GM19238 (cell line): ENCODE measurements at regions not wholly inside any gene's neighbourhood (a gene's known extent, or its start where the extent isn't known, plus 50 kb on each side); places are given as distances from the start of the nearest gene placed in this dataset.

Source experiments
- DNase-seq: peaks from one replicate; pipeline ENCODE4 v3.0.0; 2011; ENCODE audit warnings: low spot score; ENCODE audit not compliant: insufficient read length

DNA sequence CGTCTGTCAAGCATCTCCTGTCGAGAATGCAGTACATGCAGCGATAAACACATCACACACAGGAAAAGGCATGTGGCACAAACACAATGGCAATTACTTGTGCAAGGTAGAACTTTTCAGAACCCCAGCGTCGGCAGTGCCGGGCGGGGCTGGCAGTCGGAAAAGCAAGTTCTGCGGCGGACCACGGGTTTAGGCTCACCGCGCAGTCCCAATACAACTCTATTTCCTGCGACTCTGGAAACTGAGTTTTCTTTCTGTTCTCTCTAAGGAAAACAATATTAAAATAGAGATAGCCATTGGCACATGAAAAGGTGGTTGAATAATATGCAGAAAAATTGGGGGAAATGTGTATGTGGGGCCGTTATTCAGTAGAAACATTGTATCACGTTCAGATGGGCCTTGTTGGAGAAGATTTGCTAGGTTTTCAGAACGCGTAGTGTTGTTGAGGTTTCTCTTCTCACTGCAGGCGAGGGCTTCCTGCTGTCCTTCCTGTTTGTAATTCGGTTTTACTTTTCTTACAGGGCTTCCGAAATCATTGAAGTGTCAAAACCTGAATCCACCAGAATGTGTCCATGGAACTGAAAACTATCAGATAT lies 369.5 kb downstream of the THBS2 start:
- no peak for DNase-seq

- no peak for DNase-seq
These were observed 370.1 kb downstream of the THBS2 start for GRCh38 chr6:168883410-168884049.

- DNase-seq = no peak
These were observed 373.4 kb downstream of the THBS2 start for GRCh38 chr6:168880271-168880670.

DNA sequence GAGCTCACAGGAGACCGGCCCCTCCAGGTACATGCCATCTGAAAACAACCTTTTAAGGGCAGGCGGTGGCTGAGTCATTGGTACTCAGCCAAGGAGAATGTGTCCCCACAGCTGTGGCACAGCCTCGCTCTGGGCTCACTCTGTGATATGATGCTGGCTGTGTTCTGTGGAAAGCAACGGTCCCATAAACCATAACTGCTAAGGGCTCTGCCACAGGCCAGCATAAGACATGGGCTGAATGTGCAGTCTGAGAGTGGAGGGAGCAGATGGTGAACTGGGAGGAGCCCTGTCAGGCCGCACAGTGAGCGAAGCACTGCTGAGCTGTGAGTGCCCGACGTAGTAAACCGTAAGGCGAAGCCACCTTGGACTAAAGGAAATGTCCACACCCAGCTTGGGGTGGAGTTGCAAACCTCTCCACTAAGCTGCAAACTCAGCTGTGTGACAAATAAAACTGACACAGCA lies 375.8 kb downstream of the THBS2 start:
- DNase-seq = no peak

- no peak for DNase-seq
These were observed 376.7 kb downstream of the THBS2 start for GRCh38 chr6:168876956-168877355.

- no peak for DNase-seq
These were observed 377.7 kb downstream of the THBS2 start for GRCh38 chr6:168875811-168876576.

GRCh38 chr6:168874637-168875036 lies 379.0 kb downstream of the THBS2 start:
- DNase-seq = no peak

GRCh38 chr6:168873278-168874190 lies 380.1 kb downstream of the THBS2 start:
- DNase-seq = no peak

DNA sequence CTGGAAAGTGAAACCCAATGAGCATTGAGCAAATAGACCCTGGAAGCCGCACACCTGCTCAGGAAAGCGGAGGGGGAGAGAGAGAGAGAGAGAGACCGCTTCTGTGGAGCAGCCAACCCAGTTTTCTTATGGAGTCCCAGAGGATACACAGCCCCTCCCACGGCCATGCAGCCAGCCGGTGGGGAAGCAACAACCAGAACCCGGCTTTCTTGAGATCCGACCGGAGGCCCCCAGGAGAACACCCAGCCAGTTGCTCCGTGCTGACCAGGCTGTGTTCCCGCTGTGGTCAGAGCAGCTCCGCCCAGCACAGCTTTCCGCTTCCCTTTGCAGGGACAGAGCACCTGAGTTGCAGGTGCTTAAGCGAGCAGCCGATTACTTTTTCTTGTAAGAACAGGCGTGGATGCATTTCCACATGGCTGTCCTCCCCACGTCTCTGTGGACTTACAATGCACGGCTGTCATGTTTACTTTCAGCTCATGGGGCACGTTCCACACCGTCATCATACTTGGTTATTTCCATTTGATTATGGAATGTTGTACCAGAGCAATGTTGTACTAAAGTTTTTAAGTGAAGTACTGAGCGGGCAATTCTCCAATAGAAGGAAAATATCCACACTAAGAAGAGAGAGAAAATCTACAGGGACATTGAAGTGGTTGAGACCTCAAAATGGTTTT lies 381.9 kb downstream of the THBS2 start:
- DNase-seq = no peak

DNA sequence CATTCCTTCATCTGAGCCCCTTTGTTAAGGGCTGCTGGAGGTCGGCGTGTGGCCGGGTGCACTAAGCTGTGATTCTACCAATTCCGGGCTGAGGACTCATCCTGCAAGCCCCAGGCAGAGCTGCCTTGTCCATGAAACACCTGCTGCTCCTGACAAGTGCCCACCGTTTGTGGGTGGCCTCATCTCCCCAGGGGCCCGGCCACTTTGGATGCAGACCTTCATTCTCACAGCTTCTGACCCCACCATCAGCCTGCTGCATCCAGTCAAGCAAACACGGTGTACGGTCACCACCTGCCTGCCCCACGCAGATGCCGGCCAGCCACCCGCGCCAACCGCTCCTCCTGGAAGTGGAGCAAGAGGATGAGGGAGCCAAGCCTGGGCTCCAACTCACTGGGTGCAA lies 382.7 kb downstream of the THBS2 start:
- no peak for DNase-seq

- DNase-seq = no peak
These were observed 386.2 kb downstream of the THBS2 start for GRCh38 chr6:168867247-168868102.

- DNase-seq = no peak
These were observed 387.1 kb downstream of the THBS2 start for GRCh38 chr6:168866534-168866933.

- DNase-seq = no peak
These were observed 388.1 kb downstream of the THBS2 start for GRCh38 chr6:168865522-168865921.

GRCh38 chr6:168864541-168865460 lies 388.8 kb downstream of the THBS2 start:
- no peak for DNase-seq

DNA sequence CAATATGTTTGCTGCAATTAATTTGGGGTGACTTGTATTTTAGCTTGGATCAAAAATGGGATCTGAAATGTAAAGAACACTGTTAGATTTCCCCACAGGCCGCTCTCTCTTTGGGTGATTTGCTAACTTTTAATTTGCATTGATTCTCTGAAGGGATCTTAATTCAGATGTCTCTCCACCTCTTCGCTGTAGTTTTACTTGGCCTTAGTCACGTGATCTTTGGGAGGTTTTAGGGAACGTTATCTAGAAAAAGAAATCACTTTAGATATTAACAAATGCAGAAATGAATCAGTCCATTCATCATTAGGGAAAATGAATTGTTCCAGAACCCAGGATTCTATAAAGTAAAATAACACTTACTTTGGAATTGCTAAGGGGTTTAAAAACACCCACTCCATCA lies 390.2 kb downstream of the THBS2 start:
- no peak for DNase-seq

DNA sequence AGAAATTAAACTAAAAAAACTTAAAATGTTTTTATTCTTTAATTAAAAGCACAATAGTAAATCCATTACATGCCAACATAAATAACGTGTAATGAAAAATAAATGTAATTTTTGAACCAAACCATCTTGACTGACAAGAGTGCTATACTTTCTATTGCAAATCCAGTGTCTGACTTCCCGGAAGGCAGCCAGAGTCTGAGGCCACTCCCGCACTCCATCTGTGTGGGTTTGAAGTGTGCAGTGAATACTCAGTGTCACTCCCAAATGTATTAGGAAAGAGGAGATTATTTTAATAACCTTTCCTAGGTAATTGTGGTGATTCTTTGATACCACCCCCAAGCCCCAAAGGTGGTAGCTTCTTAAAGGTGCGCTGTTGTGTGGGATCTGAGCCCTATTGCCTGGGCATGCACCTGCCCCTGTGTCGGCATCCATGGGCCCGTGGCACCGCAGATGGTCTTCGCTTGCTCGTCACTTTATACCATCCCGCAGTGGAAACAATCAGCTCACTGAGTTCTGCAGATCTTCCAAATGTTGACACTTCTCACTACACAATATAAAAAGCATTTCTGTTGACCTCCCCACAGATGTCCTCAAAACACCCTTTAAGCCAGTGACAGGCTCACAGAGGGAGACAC lies 391.2 kb downstream of the THBS2 start:
- DNase-seq = no peak

DNA sequence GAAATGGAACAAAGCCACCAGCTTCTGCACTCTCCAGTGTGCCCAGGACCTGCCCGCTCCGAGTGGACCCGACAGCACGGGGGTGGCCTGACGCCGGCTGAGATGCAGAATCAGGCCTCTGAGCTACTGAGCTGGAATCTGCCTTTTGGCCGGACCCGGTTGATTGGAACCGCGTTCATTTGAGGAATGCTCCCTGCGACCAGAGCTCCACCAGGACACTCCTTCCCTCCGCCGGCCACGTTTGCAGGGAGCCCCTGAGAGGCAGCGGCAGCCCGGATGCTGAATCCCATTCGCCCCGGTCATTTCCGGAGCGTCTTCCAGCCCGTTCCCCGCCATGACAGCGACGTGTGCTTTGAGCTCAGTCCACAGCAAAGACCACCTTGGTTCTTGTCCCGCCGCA lies 392.7 kb downstream of the THBS2 start:
- DNase-seq = no peak

- no peak for DNase-seq
These were observed 393.3 kb downstream of the THBS2 start for GRCh38 chr6:168860341-168860740.
